Neural cell (in vitro differentiated cells): ENCODE measurements at regions not wholly inside any gene's neighbourhood (a gene's known extent, or its start where the extent isn't known, plus 50 kb on each side); places are given as distances from the start of the nearest gene placed in this dataset.

Source experiments
- H2AFZ ChIP-seq: fragments of 200-600, 300-800 bp; sonication (generic), shearing (Covaris generic); 2 replicates; pipeline ENCODE4 v1.6.0; 2014; ENCODE audit warnings: low read depth, mild to moderate bottlenecking, antibody characterized with exemption, low read length, moderate library complexity
- H3F3A ChIP-seq: fragments of 200-600 bp; shearing (Covaris generic); 2 replicates; pipeline ENCODE4 v1.6.1; 2016; ENCODE audit warnings: mild to moderate bottlenecking, moderate library complexity, mixed read lengths, antibody characterized with exemption, low read length; ENCODE audit not compliant: insufficient read depth, poor library complexity, severe bottlenecking
- H3K27ac ChIP-seq: fragments of 200-600, 300-800 bp; sonication (generic), shearing (Covaris generic); 2 replicates; pipeline ENCODE4 v1.5.1; 2014; ENCODE audit warnings: mild to moderate bottlenecking, low read length, moderate library complexity
- H3K27me3 ChIP-seq: fragments of 300-800, 200-600 bp; sonication (generic), shearing (Covaris generic); 2 replicates; pipeline ENCODE4 v1.6.0; 2014; ENCODE audit warnings: mild to moderate bottlenecking, low read depth, low read length, moderate library complexity; ENCODE audit not compliant: insufficient read depth
- H3K36me3 ChIP-seq: fragments of 300-800, 200-600 bp; sonication (generic), shearing (Covaris generic); 2 replicates; pipeline ENCODE4 v1.5.1; 2014; ENCODE audit warnings: mild to moderate bottlenecking, antibody characterized with exemption, low read length, moderate library complexity; ENCODE audit not compliant: insufficient read depth
- H3K4me2 ChIP-seq: fragments of 300-800, 200-600 bp; sonication (generic), shearing (Covaris generic); 2 replicates; pipeline ENCODE4 v1.6.0; 2014; ENCODE audit warnings: mild to moderate bottlenecking, low read length
- H3K4me3 ChIP-seq: fragments of 300-800, 200-600 bp; sonication (generic), shearing (Covaris generic); 2 replicates; pipeline ENCODE4 v1.5.1; 2014; ENCODE audit warnings: mild to moderate bottlenecking, low read length, moderate library complexity
- H3K79me2 ChIP-seq: fragments of 200-600 bp; shearing (Covaris generic); replicated peaks from 2 replicates; pipeline ENCODE4 v1.6.0; 2014; ENCODE audit warnings: mild to moderate bottlenecking, low read length, moderate library complexity; ENCODE audit not compliant: insufficient read depth
- H3K9ac ChIP-seq: fragments of 300-800, 200-600 bp; sonication (generic), shearing (Covaris generic); 2 replicates; pipeline ENCODE4 v1.6.1; 2016; ENCODE audit warnings: mild to moderate bottlenecking, low read length, mixed read lengths
- H3K9me2 ChIP-seq: fragments of 200-600 bp; shearing (Covaris generic); 2 replicates; pipeline ENCODE4 v1.6.1; 2016; ENCODE audit warnings: mild to moderate bottlenecking, low read length, mixed read lengths; ENCODE audit not compliant: insufficient read depth
- H3K9me3 ChIP-seq: fragments of 200-600, 300-800 bp; sonication (generic), shearing (Covaris generic); 2 replicates; pipeline ENCODE4 v1.6.1; 2016; ENCODE audit warnings: mild to moderate bottlenecking, mixed run types, low read length, moderate library complexity, mixed read lengths
- H4K20me1 ChIP-seq: fragments of 200-600 bp; shearing (Covaris generic); 2 replicates; pipeline ENCODE4 v1.6.1; 2016; ENCODE audit warnings: mild to moderate bottlenecking, mixed run types; ENCODE audit not compliant: insufficient read depth
- CTCF ChIP-seq: fragments of 450-650 bp; IDR thresholded peaks from 2 replicates; pipeline ENCODE4 v1.5.1; 2014; ENCODE audit warnings: antibody characterized with exemption, mild to moderate bottlenecking, moderate library complexity; ENCODE audit not compliant: poor library complexity, severe bottlenecking
- EP300 ChIP-seq: fragments of 450-650 bp; conservative IDR thresholded peaks from 2 replicates; pipeline ENCODE4 v1.6.1; 2014; ENCODE audit warnings: antibody characterized with exemption, mild to moderate bottlenecking, moderate library complexity; ENCODE audit not compliant: poor library complexity, severe bottlenecking
- EZH2 ChIP-seq: fragments of 200-600, 300-800 bp; shearing (Covaris generic), sonication (generic); IDR thresholded peaks from 2 replicates; pipeline ENCODE4 v1.6.1; 2014; ENCODE audit warnings: antibody characterized with exemption, low read length, borderline replicate concordance, mild to moderate bottlenecking; ENCODE audit not compliant: insufficient read depth, poor library complexity, severe bottlenecking
- MXI1 ChIP-seq: fragments of 450-650 bp; conservative IDR thresholded peaks from 2 replicates; pipeline ENCODE4 v1.6.1; 2014; ENCODE audit warnings: antibody characterized with exemption, mild to moderate bottlenecking; ENCODE audit not compliant: poor library complexity, severe bottlenecking
- POLR2AphosphoS5 ChIP-seq: IDR thresholded peaks from 2 replicates; pipeline ENCODE4 v1.6.1; 2012
- RAD21 ChIP-seq: fragments of 450-650 bp; conservative IDR thresholded peaks from 2 replicates; pipeline ENCODE4 v1.6.1; 2014; ENCODE audit warnings: antibody characterized with exemption, mild to moderate bottlenecking, moderate library complexity
- REST ChIP-seq: IDR thresholded peaks from 2 replicates; pipeline ENCODE4 v1.6.1; 2012; ENCODE audit warnings: borderline replicate concordance
- SMC3 ChIP-seq: fragments of 450-650 bp; conservative IDR thresholded peaks from 2 replicates; pipeline ENCODE4 v1.6.1; 2014; ENCODE audit warnings: antibody characterized with exemption, mild to moderate bottlenecking, moderate library complexity; ENCODE audit not compliant: poor library complexity
- TAF1 ChIP-seq: IDR thresholded peaks from 2 replicates; pipeline ENCODE4 v1.6.1; 2012; ENCODE audit warnings: low read depth

DNA sequence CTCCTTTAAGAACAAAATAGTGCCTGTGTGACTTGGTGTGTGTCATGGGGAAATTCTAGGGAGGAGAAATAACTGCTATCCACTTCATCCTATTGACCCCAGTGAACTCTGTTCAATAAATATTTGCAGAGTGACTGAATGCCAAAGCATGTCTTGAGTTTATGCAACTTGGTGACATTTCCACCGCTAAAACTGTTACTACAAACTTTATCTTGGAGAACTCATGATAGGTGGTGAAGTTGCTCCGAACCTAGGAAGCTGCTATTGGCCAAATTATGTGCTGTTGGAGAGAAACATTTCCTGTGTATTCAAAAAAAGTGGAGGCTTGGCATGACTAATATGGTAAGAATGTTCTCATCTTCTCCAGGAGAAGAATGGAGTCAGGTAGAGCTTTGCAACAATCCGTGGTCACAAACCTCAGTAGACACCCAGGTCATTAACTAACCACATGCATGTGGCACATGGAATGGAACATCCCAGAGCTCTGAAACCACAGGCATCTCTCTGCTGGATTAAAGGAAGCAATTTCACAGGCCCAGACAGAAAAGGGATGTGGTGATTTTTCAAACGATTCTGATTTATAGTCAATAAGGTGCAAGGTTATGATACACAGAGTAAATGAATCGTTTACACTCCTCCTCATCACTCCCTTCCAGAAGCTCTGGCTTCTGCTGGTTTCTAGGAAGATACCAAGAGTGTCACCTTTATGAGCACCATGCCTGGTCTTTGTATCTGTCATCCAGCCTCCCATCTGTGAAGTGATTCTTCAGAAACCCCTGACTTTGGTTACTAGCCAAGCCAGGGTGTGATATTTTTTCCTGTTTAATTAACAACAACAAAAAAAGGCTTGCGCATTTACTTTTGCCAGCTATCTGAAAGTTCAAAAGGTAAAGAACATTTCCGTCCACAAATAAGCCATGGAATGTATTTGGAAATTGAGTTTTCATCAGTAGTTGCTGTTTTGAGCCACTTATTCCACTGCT, 361.1 kb downstream of the TGFB2 start:
- Histone ChIP-seq H3K27ac (no peak overlapping the region), H3K79me2 (no peaks in the 10 kb centered on the region), H3K4me3 (no peak overlapping the region), H3K9ac (no peak overlapping the region), H3F3A (no peaks in the 10 kb centered on the region), H3K4me2 (no peak overlapping the region), H4K20me1 (no peaks in the 10 kb centered on the region), H3K27me3 (no peaks in the 10 kb centered on the region), H2AFZ (no peak overlapping the region), H3K9me2 (no peaks in the 10 kb centered on the region), H3K36me3 (no peaks in the 10 kb centered on the region), H3K9me3 (no peaks in the 10 kb centered on the region)
- no peak for TF ChIP-seq POLR2AphosphoS5
- TF ChIP-seq TAF1 = no peak

GRCh38 chr1:218711001-218711400, 365.9 kb downstream of the TGFB2 start:
- H3K36me3 ChIP-seq = no peaks in the 10 kb centered on the region
- H3K9me2 ChIP-seq = no peaks in the 10 kb centered on the region
- H3K9ac ChIP-seq = no peak overlapping the region
- H3K79me2 ChIP-seq = no peaks in the 10 kb centered on the region
- no peak overlapping the region for H3K4me3 ChIP-seq
- no peaks in the 10 kb centered on the region for H3K9me3 ChIP-seq
- no peak overlapping the region for H3K27ac ChIP-seq
- no peaks in the 10 kb centered on the region for H4K20me1 ChIP-seq
- no peaks in the 10 kb centered on the region for H3F3A ChIP-seq
- no peak overlapping the region for H2AFZ ChIP-seq
- TF ChIP-seq EP300 = no peak
- no peak for TF ChIP-seq RAD21
- no peak for TF ChIP-seq CTCF
- no peak for TF ChIP-seq REST
- no peak for TF ChIP-seq TAF1
- no peak for TF ChIP-seq SMC3
- TF ChIP-seq POLR2AphosphoS5 = no peak
- no peak for TF ChIP-seq MXI1
- no peak for TF ChIP-seq EZH2
- no peak overlapping the region for H3K4me2 ChIP-seq
- H3K27me3 ChIP-seq = no peaks in the 10 kb centered on the region
